HG03060 (cell line): ENCODE measurements at regions not wholly inside any gene's neighbourhood (a gene's known extent, or its start where the extent isn't known, plus 50 kb on each side); places are given as distances from the start of the nearest gene placed in this dataset.
"Not testable (repeated sequence)": the region's sequence is repeated elsewhere in the genome, so short reads cannot be mapped to it uniquely, and the experiment has no call there.

Experiments
- ATAC-seq: cut with Tn5 transposase; IDR thresholded peaks from one replicate; pipeline ENCODE4 v1.9.1; 2021; ENCODE audit warnings: low read depth, moderate number of reproducible peaks; ENCODE audit not compliant: unreplicated experiment

- ATAC-seq = not testable (repeated sequence)
Observed at GRCh38 chr2:145745387-145745721, 1225.4 kb upstream of the ZEB2 start.

GRCh38 chr2:145744541-145745386, 1224.8 kb upstream of the ZEB2 start:
- ATAC-seq = peak; percentile 78

- no peak for ATAC-seq
Observed at GRCh38 chr2:145743011-145743410, 1223.1 kb upstream of the ZEB2 start.

- no peak for ATAC-seq
Observed at GRCh38 chr2:145741636-145742035, 1221.7 kb upstream of the ZEB2 start.

GRCh38 chr2:145741181-145741580, 1221.3 kb upstream of the ZEB2 start:
- ATAC-seq = no peak

- ATAC-seq = no peak
Observed at GRCh38 chr2:145740302-145740701, 1220.4 kb upstream of the ZEB2 start.

- peak; percentile 34 for ATAC-seq
Observed at GRCh38 chr2:145739681-145740080, 1219.8 kb upstream of the ZEB2 start.

- ATAC-seq = no peak
Observed at GRCh38 chr2:145736871-145737270, 1217.0 kb upstream of the ZEB2 start.

GRCh38 chr2:145731467-145731866, 1211.5 kb upstream of the ZEB2 start:
- ATAC-seq = no peak

- no peak for ATAC-seq
Observed at GRCh38 chr2:145729993-145730770, 1210.3 kb upstream of the ZEB2 start.

- ATAC-seq = no peak
Observed at GRCh38 chr2:145729481-145729880, 1209.6 kb upstream of the ZEB2 start.

- no peak for ATAC-seq
Observed at GRCh38 chr2:145728511-145728910, 1208.6 kb upstream of the ZEB2 start.

- no peak for ATAC-seq
Observed at GRCh38 chr2:145725876-145726275, 1206.0 kb upstream of the ZEB2 start.

GRCh38 chr2:145724311-145724898, 1204.5 kb upstream of the ZEB2 start:
- ATAC-seq = no peak

GRCh38 chr2:145723872-145724271, 1204.0 kb upstream of the ZEB2 start:
- no peak for ATAC-seq

GRCh38 chr2:145721681-145722080, 1201.8 kb upstream of the ZEB2 start:
- no peak for ATAC-seq

GRCh38 chr2:145715601-145716000, 1195.7 kb upstream of the ZEB2 start:
- no peak for ATAC-seq

- no peak for ATAC-seq
Observed at GRCh38 chr2:145710303-145710702, 1190.4 kb upstream of the ZEB2 start.

- ATAC-seq = no peak
Observed at GRCh38 chr2:145702305-145702704, 1182.4 kb upstream of the ZEB2 start.

- peak; percentile 89 for ATAC-seq
Observed at GRCh38 chr2:145692971-145693478, 1173.1 kb upstream of the ZEB2 start.

GRCh38 chr2:145691659-145692058, 1171.7 kb upstream of the ZEB2 start:
- no peak for ATAC-seq
